Activated CD8-positive, alpha-beta memory T cell treated with anti-CD3 and anti-CD28 coated beads, Interleukin-2, amount 50 U/mL, for 48 hours (primary cell): ENCODE measurements at regions not wholly inside any gene's neighbourhood (a gene's known extent, or its start where the extent isn't known, plus 50 kb on each side); places are given as distances from the start of the nearest gene placed in this dataset.
"Not testable (repeated sequence)": the region's sequence is repeated elsewhere in the genome, so short reads cannot be mapped to it uniquely, and the experiment has no call there.

ENCODE experiments used
- DNase-seq: peaks from one replicate; pipeline ENCODE4 v3.0.0-alpha.2; 2020

DNA sequence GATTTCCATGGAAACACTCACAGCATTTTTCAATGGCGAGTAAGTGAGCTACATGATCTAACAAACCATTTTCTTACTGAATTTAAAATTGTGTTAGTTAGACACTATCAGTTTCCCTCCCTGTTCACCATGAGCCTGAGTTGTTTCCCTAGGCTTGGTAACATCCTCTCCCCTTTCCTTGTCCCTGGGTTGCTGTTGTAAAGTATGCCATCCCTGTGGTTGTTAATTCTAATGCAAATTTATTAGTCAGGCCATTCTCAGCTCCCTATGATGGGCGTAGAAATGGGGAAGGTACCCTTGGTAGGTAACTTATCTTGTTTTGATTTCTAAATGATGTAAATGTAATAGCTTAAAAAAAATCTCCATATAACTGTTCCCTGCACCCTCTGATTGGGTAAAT is 143.0 kb downstream of the SPATA31A6 start:
- DNase-seq, result not testable (repeated sequence)

DNA sequence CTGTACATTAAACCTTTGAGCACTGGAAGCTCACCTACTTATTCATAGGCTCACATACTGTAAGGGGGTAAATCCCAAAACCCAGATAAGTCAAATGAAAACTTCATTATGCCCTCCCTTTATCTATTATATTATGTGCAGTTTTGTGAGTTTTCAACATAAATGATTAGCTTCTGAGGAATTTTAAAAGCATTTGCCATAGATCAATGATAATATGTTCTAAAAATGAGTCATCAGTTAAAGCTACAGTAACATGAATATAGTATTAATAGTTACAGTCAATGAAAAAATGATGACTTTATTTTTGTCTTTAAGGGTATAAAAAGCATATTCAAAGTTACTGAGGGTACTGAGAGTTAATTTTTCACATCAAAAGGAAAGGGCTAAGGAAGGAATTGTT is 151.9 kb downstream of the SPATA31A6 start:
- not testable (repeated sequence) for DNase-seq

DNA sequence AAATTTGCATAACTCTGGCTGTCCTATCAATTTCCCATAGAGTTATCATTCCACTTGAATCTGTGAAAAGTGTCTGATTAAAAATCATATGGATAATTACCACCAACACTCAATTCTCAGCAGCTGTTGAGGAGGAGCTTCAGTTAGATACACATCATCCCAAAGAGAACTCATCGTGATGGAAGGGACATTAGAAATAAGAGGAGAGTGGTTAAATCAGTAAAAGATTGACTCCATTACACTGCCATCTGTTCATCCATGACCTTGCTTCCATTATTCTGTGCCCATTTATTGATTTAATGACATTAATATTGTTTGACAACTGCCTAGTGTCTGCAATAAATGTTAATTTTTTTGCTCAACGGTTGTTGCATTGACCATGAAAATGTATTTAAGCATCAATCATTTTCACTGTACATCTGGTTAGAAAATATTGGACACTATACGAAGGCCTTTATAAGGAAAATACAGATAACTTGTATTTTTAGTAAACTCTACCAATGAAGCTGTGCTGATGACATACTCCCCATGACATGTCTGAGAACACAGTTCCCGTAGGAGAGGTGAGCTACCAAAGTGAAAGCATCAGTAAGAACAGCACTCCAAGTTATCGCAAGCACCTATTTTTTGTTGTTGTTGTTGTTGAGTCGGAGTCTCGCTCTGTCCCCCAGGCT is 152.7 kb downstream of the SPATA31A6 start:
- not testable (repeated sequence) for DNase-seq

DNA sequence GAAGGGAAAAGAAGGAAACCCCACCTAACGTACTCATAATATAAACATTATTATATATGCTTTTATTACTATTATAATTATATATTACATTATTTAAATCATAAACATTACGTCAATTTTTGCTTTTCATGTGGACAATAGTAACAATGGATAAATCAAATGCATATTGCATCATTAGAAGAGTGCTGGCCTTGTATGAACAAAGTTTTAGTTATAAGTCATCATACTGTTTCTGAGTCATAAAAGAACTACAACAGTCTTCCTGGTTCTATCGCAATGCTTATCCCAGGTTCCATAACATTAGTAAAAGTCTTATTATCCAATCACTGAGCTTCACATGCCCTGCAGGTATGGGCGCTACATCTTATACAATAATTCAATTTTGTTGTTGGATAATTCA is 154.8 kb downstream of the SPATA31A6 start:
- DNase-seq, result not testable (repeated sequence)

DNA sequence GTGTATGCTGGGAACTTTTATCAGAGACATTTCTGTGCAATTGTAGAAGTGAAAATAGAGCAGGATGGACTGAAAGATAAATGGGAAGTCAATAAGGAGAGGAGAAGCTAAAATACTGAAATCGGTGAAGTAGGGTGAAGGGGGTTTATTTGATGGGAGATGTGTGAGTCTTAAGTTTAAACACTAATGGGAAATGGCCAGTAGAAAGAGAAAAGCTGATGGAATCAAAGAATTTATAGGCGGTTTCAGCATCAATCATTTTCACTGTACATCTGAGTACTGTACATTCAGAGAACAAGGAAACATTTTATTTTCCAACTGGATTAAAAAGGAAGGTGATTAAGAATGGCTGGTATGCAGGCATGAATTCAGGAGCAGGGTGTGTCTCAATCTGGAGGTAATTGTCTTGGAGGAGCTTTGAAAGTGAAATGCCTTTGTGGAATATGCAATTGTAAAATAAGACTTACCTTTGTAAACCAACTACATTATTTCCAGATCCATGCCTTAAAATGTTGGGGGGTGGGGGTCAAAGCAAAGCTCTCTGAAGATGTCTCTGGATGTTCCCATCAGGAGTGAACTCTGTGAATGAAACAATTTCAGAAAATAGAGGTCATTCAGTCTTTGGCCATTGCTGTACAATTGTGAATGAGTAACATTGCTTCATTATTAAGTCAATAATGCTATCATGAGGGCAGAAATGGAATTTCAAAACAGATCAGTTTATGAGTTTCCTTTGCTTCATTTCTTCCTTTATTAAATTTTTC is 156.4 kb downstream of the SPATA31A6 start:
- not testable (repeated sequence) for DNase-seq

DNA sequence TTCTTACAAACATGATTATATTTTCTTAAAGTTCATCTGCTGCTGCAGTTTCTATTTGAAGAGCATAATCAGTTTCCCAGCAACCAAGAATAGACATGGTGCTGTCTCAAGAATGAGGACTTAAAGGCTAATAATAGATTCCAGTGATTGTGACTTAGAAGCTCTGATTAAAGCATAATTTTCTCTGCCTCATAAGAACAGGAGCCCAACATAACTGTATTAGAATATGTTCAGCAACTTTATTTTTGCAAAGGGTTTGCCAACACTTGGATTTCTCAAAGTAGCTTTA is 156.9 kb downstream of the SPATA31A6 start:
- DNase-seq, result not testable (repeated sequence)

DNA sequence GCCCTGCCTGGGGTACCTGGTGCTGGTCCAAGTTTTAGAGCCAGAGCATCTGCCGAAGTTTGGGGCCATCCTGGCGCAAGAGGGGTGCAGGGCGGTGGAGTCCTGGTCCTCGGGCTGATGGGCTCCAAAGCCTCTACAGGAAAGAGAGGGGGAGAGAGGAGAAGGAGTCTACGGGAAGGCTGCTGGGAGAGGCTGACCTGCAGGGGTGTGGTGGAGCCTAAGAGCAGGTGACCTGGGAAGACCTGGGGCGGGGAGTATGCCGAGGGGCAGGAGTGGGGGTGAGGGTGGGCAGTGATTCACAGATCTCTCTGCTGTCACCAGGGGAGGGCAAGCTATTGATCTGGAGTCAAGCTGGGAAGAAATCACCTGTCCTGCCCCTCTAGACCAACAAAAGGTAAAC is 158.4 kb downstream of the SPATA31A6 start:
- not testable (repeated sequence) for DNase-seq

DNA sequence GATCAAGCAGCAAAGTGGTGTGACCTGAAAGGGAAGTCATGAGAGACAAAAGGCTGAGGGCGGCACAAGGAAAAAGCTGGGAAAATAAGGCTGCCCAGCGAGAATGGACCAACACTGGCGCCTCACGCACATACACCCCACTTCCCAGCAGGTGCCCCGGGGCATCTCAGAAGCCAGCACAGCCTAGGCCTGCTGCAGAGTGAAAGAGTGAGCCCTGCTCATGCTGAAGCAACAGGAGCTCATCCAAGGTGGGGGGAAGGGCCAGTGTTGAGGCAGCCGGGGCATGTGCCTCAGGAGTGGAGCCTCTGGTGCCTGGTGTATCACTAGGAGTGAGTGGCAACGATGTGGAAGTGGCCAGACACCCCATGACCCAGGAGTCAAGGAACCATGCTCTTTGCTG is 158.8 kb downstream of the SPATA31A6 start:
- not testable (repeated sequence) for DNase-seq

DNA sequence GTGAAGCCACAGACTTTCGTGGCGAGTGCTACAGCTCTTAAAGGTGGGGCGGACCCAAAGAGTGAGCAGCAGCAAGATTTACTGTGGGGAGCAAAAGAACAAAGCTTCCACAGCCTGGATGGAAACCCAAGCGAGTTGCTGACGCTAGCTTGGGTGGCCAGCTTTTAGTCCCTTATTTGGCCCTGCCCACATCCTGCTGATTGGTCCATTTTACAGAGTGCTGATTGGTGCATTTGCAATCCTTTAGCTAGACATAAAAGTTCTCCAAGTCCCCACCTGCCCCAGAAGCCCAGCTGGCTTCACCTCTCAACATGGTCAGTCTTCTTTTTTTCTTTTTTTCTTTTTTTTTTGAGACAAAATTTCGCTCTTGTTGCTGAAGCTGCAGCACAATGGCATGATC is 161.0 kb downstream of the SPATA31A6 start:
- DNase-seq, result not testable (repeated sequence)

DNA sequence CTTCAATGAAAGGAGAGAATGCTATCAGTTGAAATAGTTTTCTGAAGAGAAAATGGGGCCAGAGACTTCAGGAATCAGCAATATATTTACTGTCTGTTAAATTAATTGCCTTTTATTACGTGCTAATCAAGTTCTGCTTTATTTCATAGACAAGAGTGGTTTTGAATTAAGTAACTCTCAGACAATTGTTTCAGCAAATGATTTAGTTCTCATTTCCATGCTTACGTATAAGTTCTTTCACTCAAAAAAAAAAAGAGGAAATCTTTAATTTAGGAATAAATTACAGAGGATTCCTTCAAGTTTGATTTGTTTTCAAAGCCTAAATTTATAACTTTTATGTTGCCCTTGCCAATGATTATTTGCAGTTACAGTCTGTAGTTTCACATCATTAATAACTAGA is 163.5 kb downstream of the SPATA31A6 start:
- not testable (repeated sequence) for DNase-seq

DNA sequence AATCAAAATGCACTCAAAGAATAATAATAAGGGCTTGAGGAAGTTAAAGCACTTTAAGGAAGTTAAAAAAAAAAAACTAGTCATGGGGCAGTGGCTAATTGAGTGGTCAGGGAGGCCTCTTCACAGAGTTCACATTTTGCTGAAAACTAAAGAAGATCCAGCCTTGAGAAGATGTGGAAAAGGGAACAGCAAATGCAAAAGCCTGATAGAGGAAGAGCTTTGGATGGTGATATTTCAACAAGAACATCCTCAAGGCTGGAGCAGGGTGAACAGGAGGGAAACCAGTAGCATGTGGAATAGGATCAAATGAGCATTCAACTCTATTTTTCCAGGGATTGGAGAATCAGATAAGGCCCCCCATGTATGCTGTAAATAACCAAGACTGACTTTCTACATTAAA is 165.7 kb downstream of the SPATA31A6 start:
- DNase-seq, result not testable (repeated sequence)

DNA sequence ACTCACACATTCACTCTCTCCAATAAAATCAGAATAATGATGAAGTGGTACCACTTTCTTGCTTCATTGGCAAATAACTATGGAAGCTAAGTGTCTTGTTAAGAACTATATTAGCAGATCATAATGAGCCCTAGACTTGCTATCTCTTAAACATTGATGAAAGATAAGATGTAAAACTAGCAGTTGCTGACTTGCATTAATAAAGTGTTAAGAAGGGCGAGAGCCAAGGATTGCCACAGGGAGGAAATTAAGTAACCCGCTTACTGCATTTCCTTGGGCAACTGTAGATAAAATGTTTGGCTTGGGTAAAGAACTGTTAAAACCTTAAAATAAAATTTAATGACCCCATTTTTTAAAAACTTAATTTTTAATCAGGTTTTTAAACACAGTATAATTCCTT is 167.0 kb downstream of the SPATA31A6 start:
- not testable (repeated sequence) for DNase-seq

DNA sequence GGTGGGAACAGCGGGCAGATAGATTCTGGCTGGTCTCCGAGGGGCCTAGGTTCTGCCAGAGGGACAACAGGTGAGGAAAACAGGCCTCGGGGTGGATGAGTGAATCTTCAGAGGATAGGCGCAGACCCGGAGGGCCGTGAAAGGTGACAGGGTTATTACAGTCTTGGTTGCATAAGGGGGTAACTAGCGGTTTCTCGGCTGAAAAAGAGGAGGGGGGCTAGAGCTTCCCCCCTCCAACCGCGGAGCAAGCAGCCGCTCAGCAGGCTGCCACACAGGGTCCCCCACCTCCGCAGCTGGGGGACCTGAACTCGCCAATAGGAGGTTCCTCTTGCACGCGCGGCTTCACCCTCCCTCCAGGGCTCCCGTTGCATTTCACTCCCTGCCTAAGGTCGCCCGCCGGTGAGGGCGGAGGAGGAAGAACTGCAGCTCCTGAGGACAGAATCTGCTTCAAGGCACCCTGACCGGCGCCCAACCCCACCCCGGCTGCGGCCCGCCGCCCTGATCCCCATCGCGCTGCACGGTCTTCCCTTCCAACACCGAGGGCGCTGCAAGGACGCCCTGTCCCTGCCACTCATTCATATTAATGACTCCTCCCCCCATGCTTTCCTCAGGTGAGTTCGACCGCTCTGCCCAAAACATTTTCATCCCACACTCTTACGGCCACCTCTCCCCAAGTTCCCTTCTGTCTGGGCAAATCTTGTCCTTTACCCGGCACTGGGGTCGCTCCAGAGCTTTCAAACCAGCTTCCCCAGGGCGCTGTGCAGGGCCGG is 174.3 kb downstream of the SPATA31A6 start:
- DNase-seq, result not testable (repeated sequence)

DNA sequence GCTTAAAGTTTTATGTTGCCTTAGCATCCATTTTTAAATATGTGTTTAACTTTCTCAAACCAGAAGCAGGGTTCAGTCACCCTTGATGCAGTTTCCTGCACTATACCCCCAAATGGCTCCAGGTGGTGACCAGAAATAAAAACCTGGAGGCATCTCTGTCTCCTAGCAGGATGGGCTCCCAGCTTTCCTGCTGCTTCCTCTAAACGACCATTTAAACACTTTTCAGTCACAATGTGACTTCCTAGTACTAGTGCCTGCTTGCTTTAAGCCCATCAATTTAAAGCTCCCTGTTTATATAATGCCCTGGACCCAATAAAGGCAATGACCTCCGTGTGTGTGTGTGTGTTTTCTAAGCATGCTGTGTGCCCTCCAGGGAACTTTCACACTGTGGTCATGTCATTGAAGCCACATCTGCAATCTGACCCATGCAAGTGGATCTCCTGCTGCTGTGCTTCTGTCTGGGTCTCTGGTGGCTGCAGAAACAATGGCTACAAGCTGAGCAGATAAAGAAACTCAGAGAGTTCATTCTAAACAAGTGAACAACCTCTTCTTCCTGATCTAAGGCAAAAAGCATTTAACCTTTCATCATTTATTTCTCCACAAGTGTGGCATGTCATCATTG is 175.3 kb downstream of the SPATA31A6 start:
- not testable (repeated sequence) for DNase-seq

DNA sequence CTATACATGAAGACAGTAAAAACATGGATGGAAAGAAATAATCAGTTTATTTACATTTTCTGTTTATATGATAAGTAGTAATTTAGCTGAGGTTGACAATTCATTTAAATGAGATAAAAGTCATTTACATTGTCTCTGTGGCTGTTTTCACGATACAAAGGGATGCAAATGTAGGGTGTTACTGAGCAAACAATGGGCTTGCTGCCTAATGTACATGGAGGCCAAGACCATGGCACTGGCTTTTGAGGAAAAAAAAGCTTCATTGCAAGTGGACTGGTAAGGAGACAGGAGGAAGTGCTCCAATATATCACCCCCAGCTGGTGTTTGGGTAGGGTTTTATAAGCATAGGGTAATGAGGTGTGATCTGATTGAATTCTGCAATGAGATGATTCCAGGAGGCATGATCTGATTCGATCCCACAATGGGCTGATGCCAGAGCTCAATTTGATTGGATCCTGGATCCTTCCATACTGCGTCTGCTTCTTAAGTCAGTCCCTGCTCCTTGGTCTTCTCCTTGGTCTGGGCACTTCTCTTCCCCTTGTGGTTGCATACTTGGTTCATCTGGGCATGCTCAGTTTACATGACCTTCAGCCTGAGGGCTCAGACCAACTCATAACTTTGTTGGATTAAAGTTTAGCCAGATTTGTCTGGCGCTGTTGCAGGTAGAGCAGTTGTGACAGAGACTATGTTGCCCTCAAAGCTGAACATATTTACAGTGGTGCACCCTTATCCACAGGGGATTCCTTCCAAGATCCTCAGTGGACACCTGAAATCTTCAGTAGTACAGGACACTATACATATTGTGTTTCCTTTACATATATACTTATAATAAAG is 181.2 kb downstream of the SPATA31A6 start:
- not testable (repeated sequence) for DNase-seq

DNA sequence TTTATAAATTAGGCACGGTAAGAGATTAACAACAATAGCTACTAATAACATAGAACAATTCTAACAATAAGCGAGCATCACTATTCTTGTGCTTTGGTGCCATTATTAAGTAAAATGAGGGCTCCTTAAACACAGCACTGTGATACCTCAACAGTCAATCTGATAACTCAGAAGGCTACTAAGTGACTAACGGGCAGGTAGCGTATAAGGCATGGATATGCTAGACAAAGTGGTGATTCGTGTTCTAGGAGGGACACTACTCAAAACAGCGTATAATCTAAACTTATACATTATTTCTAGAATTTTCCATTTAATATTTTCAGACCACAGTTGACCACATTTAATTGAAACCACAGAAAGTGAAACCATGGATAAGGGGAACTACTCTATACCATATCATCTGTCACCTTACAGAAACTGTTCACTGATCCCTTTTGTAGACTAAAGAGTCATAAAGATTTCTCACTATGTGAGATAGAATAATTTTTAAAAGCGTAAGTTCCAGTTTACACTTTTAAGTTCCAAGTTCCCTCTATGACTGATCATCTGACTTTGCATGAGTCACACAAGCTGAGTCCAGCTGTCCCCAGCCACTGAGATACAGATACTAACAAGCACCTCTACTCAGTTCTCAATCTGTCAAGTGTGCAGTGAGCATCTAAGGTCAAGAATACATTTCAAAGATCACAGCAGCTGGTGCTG is 181.9 kb downstream of the SPATA31A6 start:
- not testable (repeated sequence) for DNase-seq

DNA sequence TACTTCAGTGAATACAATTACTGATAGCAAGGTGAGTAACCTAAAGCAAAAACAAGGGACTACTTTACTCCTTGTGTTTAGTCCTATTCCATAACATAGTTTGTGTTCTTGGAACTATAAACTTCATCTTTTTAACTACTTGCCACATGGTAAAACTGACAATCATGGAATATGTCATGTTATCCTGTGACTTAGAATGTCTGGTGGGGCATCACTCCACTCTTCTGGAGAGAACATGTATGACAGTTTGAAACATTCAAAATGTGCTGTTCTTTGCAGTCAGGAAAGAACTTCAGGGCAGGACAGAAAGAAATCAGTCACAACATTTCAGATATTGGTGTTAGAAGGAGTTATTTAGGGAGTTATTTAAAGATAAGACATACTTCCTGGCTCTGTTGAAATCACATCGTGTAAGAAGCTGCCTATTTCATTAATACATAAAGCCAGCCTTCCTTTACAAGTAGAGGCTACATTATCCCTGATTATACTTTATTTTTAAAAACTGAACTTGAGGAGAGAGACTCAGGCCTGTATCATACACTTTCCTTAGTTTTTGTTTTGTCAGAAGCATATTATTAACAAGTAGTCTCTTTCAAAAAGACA is 184.9 kb downstream of the SPATA31A6 start:
- not testable (repeated sequence) for DNase-seq

DNA sequence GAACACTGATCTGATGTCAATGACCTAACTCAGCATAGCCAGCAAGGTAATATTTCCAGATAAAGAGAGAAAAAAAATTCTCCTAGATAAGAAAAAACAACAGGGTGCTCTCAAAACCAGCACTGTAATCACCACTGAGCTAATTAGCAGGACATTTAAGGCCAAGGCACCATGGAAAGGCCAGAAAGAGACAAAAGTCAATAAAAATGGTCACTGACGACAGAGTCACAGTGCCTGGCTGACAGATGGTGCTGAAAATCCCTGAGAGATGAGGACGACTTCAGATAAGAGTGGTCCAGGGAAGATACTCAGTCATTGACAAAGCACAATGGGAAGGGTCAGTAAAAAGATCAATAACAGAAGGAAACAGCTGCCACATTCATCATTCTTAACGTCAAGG is 186.7 kb downstream of the SPATA31A6 start:
- DNase-seq, result not testable (repeated sequence)

DNA sequence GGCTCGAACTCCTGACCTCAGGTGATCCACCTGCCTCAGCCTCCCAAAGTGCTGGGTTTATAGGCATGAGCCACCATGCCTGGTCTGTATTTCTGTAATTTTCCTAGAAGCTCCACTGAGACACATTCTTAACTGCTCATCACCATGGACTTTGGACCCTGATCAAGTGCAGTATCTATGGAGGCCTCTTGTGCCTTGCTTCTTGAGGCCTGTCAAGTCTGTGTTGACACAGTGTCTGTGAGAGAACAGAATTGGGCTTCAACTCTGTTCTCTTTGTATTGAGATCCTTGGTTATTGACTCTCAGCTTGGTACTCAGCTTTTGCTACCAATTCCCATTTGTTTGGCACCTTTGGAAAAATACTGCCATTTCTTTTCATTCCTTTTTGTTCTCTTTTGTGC is 188.0 kb downstream of the SPATA31A6 start:
- DNase-seq, result not testable (repeated sequence)

DNA sequence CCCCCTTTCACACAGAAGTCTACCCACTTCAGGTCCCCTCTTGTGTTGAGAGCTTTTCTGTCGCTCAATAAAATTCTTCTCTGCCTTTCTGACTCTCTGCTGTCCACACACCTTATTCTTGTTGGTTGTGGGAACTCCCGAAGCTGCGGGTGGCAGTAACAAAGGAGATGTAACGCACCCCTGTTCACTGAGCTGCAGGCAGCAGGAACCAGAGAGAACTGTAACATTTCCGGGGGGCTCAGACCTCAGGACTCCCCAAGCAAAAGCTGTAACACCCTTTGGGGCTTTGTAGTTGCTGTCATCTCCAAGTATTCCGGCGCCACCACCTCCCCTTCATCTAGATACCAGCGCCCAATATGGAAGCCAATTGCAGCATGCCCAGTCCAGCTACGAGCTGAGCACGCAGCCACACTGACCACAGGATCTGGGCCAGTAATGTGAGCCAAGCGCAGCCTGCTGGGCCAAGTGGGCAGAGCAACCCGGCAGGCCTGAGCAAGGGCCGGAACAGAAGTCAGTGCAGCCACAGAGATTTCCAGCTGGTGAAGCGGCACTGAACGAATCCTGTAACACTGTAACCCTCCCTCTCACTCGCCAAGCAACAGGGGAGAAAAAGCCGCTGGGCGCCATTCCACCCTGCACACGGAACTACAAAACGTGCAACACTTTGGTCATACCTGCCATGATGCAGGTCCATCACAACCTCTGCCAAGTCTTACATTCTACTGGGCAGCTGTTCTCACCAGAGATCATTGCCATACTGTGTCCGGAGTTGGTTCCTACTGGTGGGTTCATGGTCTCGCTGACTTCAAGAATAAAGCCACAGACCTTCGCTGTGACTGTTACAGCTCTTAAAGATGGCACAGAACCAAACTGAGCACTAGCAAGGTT is 194.3 kb downstream of the SPATA31A6 start:
- not testable (repeated sequence) for DNase-seq
